H1 (cell line): ENCODE measurements at regions not wholly inside any gene's neighbourhood (a gene's known extent, or its start where the extent isn't known, plus 50 kb on each side); places are given as distances from the start of the nearest gene placed in this dataset.

Experiments used
- CTCF ChIA-PET: fragments of 300-600 bp; sonication (Branson Sonifier 250); formaldehyde crosslinking; loops from one replicate; lab custom pipeline; 2021; ENCODE audit not compliant: partially characterized antibody; lab: Charles Lee
- POLR2A ChIA-PET: fragments of 300-600 bp; sonication (Branson Sonifier 250); formaldehyde crosslinking; loops from one replicate; lab custom pipeline; 2021; ENCODE audit warnings: inconsistent platforms; ENCODE audit not compliant: partially characterized antibody; lab: Charles Lee
- DNase-seq, 2 experiments: peaks; one replicate each; pipeline versions ENCODE4 v3.0.0 to v3.0.0-alpha.2; 2010 to 2022; ENCODE audit warnings: low spot score in 2 of 2, low read depth in 1 of 2, mixed read lengths in 1 of 2
- FAIRE-seq: peaks from 2 replicates; lab custom pipeline; 2011; peaks lifted over from hg19 to GRCh38; lab: Jason Lieb, UNC
- H2AFZ ChIP-seq: 2 replicates; pipeline ENCODE4 v1.8.1; 2012; ENCODE audit warnings: low read length, inconsistent platforms
- H2AK5ac ChIP-seq: 2 replicates; pipeline ENCODE4 v1.6.1; 2013; ENCODE audit warnings: low read depth, low read length
- H2BK120ac ChIP-seq: replicated peaks from 2 replicates; pipeline ENCODE3; 2013; ENCODE audit warnings: low read depth, low read length, inconsistent platforms
- H2BK12ac ChIP-seq: 2 replicates; pipeline ENCODE4 v1.6.1; 2013; ENCODE audit warnings: low read depth, low read length
- H2BK15ac ChIP-seq: 2 replicates; pipeline ENCODE4 v1.6.1; 2013; ENCODE audit warnings: low read length
- H2BK20ac ChIP-seq: 2 replicates; pipeline ENCODE4 v1.6.1; 2013; ENCODE audit warnings: low read length
- H2BK5ac ChIP-seq: 2 replicates; pipeline ENCODE4 v1.6.1; 2013; ENCODE audit warnings: low read depth, low read length
- H3K14ac ChIP-seq: 2 replicates; pipeline ENCODE4 v1.6.1; 2013; ENCODE audit warnings: inconsistent platforms; ENCODE audit not compliant: insufficient read length
- H3K18ac ChIP-seq: 2 replicates; pipeline ENCODE4 v1.6.1; 2013; ENCODE audit warnings: low read length; ENCODE audit errors: extremely low read depth
- H3K23ac ChIP-seq: 2 replicates; pipeline ENCODE4 v1.6.1; 2013; ENCODE audit warnings: inconsistent platforms; ENCODE audit not compliant: insufficient read length
- H3K23me2 ChIP-seq: 2 replicates; pipeline ENCODE4 v1.6.1; 2013; ENCODE audit warnings: low read depth, low read length
- H3K27ac ChIP-seq: 2 replicates; pipeline ENCODE4 v1.6.1; 2011; ENCODE audit warnings: low read depth, low read length, inconsistent platforms
- H3K27me3 ChIP-seq, 4 experiments: replicated peaks in 1 of 4; 1 replicate in 1 of 4; 2 replicates in 3 of 4; pipeline versions ENCODE4 v1.6.1 to v1.8.1; 2011 to 2013; ENCODE audit warnings: low read length in 3 of 4, mild to moderate bottlenecking in 3 of 4, inconsistent platforms in 2 of 4, mixed read lengths in 2 of 4, moderate library complexity in 1 of 4; ENCODE audit not compliant: control insufficient read depth in 3 of 4, insufficient read depth in 3 of 4; ENCODE audit errors: extremely low read depth in 1 of 4
- H3K36me3 ChIP-seq, 4 experiments: 2 replicates each; pipeline versions ENCODE4 v1.6.1 to v1.8.1; 2011 to 2013; ENCODE audit warnings: mild to moderate bottlenecking in 4 of 4, low read length in 3 of 4, moderate library complexity in 2 of 4, control low read depth in 1 of 4, inconsistent platforms in 1 of 4; ENCODE audit not compliant: insufficient read depth in 4 of 4, control insufficient read depth in 2 of 4
- H3K4ac ChIP-seq: replicated peaks from 2 replicates; pipeline ENCODE3; 2013; ENCODE audit warnings: low read length, low read depth, mixed read lengths, inconsistent platforms; ENCODE audit not compliant: insufficient read length
- H3K4me1 ChIP-seq, 4 experiments: replicated peaks in 1 of 4; 1 replicate in 1 of 4; 2 replicates in 3 of 4; pipeline versions ENCODE4 v1.6.1 to v1.8.1; 2011 to 2013; ENCODE audit warnings: low read length in 3 of 4, inconsistent platforms in 2 of 4, mixed read lengths in 1 of 4; ENCODE audit not compliant: insufficient read depth in 4 of 4, control insufficient read depth in 3 of 4
- H3K4me2 ChIP-seq, 2 experiments: 2 replicates each; pipeline versions ENCODE4 v1.6.1 to v1.8.1; 2011 to 2013; ENCODE audit warnings: low read depth in 2 of 2, low read length in 2 of 2, control low read depth in 1 of 2, inconsistent platforms in 1 of 2, mild to moderate bottlenecking in 1 of 2; ENCODE audit not compliant: insufficient read depth in 1 of 2
- H3K4me3 ChIP-seq, 4 experiments: fragments of 200-600, 300-600 bp in 1 of 4; sonication (generic), shearing (Covaris generic), sonication (Bioruptor Twin) in 1 of 4; 2 replicates each; pipeline versions ENCODE4 v1.5.1 to v1.8.1; 2011 to 2016; ENCODE audit warnings: low read length in 4 of 4, low read depth in 3 of 4, control low read depth in 2 of 4, inconsistent platforms in 2 of 4, mild to moderate bottlenecking in 2 of 4, mixed read lengths in 1 of 4, moderate library complexity in 1 of 4; ENCODE audit not compliant: insufficient read depth in 2 of 4; ENCODE audit errors: extremely low read depth in 1 of 4
- H3K56ac ChIP-seq: replicated peaks from 2 replicates; pipeline ENCODE3; 2013; ENCODE audit warnings: low read depth, mild to moderate bottlenecking, mixed read lengths, low read length, inconsistent platforms; ENCODE audit not compliant: insufficient read length
- H3K79me1 ChIP-seq: 2 replicates; pipeline ENCODE4 v1.6.1; 2013; ENCODE audit warnings: low read depth, low read length, control low read depth
- H3K79me2 ChIP-seq, 2 experiments: 2 replicates each; pipeline versions ENCODE4 v1.6.1 to v1.8.1; 2012 to 2013; ENCODE audit warnings: low read length in 2 of 2, mild to moderate bottlenecking in 2 of 2, inconsistent platforms in 1 of 2; ENCODE audit not compliant: insufficient read depth in 2 of 2, control insufficient read depth in 1 of 2
- H3K9ac ChIP-seq, 4 experiments: replicated peaks in 1 of 4; 1 replicate in 1 of 4; 2 replicates in 3 of 4; pipeline versions ENCODE4 v1.6.1 to v1.8.1; 2011 to 2013; ENCODE audit warnings: low read depth in 3 of 4, low read length in 3 of 4, control low read depth in 2 of 4, mild to moderate bottlenecking in 2 of 4, moderate library complexity in 2 of 4, inconsistent platforms in 1 of 4; ENCODE audit errors: extremely low read depth in 1 of 4
- H3K9me3 ChIP-seq, 2 experiments: 2 replicates each; pipeline versions ENCODE4 v1.6.1 to v1.8.1; 2012 to 2013; ENCODE audit warnings: mild to moderate bottlenecking in 2 of 2, moderate library complexity in 2 of 2, control low read depth in 1 of 2, inconsistent platforms in 1 of 2, low read depth in 1 of 2, low read length in 1 of 2, mixed read lengths in 1 of 2; ENCODE audit not compliant: insufficient read depth in 2 of 2
- H4K20me1 ChIP-seq, 2 experiments: replicated peaks in 1 of 2; 2 replicates each; pipeline versions ENCODE3 to v1.8.1; 2011 to 2013; ENCODE audit warnings: inconsistent platforms in 2 of 2, low read length in 2 of 2, mild to moderate bottlenecking in 1 of 2; ENCODE audit not compliant: insufficient read depth in 2 of 2, control insufficient read depth in 1 of 2
- H4K5ac ChIP-seq: 2 replicates; pipeline ENCODE4 v1.6.1; 2013; ENCODE audit warnings: low read length, low read depth, mixed read lengths, inconsistent platforms; ENCODE audit not compliant: insufficient read length
- H4K8ac ChIP-seq: 2 replicates; pipeline ENCODE4 v1.8.0; 2013; ENCODE audit warnings: mild to moderate bottlenecking, moderate library complexity, low read length, inconsistent platforms; ENCODE audit not compliant: insufficient read depth; ENCODE audit errors: extremely low read depth
- H4K91ac ChIP-seq: replicated peaks from 2 replicates; pipeline ENCODE3; 2013; ENCODE audit warnings: low read length, mixed read lengths, inconsistent platforms; ENCODE audit not compliant: insufficient read length
- ASH2L ChIP-seq: fragments of 200-600, 300-600 bp; sonication (generic); IDR thresholded peaks from one replicate; pipeline ENCODE4 v1.7.1; 2017; ENCODE audit warnings: low read length
- BRCA1 ChIP-seq: IDR thresholded peaks from 2 replicates; pipeline ENCODE4 v1.6.1; 2012; ENCODE audit warnings: low read depth, low read length, improper control_type of control experiment
- CHD1 ChIP-seq: IDR thresholded peaks from 2 replicates; pipeline ENCODE4 v1.6.1; 2012; ENCODE audit warnings: low read depth, low read length, improper control_type of control experiment
- E2F6 ChIP-seq: IDR thresholded peaks from 2 replicates; pipeline ENCODE4 v1.6.1; 2012; ENCODE audit warnings: inconsistent platforms
- HDAC2 ChIP-seq, 2 experiments: fragments of 300-600 bp in 1 of 2; sonication (generic) in 1 of 2; IDR thresholded peaks; 2 replicates each; pipeline ENCODE4 v1.6.1; 2011 to 2012; ENCODE audit warnings: low read depth in 2 of 2, low read length in 2 of 2, mild to moderate bottlenecking in 2 of 2, moderate library complexity in 2 of 2, borderline replicate concordance in 1 of 2, inconsistent platforms in 1 of 2
- JUND ChIP-seq: IDR thresholded peaks from 2 replicates; pipeline ENCODE4 v1.6.1; 2011; ENCODE audit warnings: mild to moderate bottlenecking, improper control_type of control experiment, low read length
- KDM5A ChIP-seq: fragments of 200-600 bp; IDR thresholded peaks from 2 replicates; pipeline ENCODE4 v1.7.1; 2012; ENCODE audit warnings: mild to moderate bottlenecking, low read length, inconsistent platforms, mixed read lengths
- RFX5 ChIP-seq: IDR thresholded peaks from 2 replicates; pipeline ENCODE4 v1.6.1; 2011; ENCODE audit warnings: low read depth, low read length, improper control_type of control experiment, borderline replicate concordance
- RXRA ChIP-seq: IDR thresholded peaks from 2 replicates; pipeline ENCODE4 v1.6.1; 2011; ENCODE audit warnings: low read depth, mild to moderate bottlenecking, low read length, moderate library complexity; ENCODE audit not compliant: insufficient read depth
- SIRT6 ChIP-seq: IDR thresholded peaks from one replicate; pipeline ENCODE4 v1.7.1; 2012; ENCODE audit warnings: low read length, inconsistent platforms
- TBP ChIP-seq: IDR thresholded peaks from 2 replicates; pipeline ENCODE4 v1.6.1; 2011; ENCODE audit warnings: low read depth, low read length, improper control_type of control experiment
- TEAD4 ChIP-seq: IDR thresholded peaks from 2 replicates; pipeline ENCODE4 v1.6.1; 2012; ENCODE audit warnings: low read depth, low read length, inconsistent platforms, mixed read lengths
- ZNF274 ChIP-seq: IDR thresholded peaks from 2 replicates; pipeline ENCODE4 v1.7.0; 2012; ENCODE audit warnings: low read length, borderline replicate concordance; ENCODE audit errors: extremely low read depth
- WGBS, 2 experiments: shearing (Covaris generic) in 1 of 2; methylation state at CpG; one replicate each; pipeline versions ENCODE4 v1.1.6 to v1.1.7; 2013 to 2015; ENCODE audit warnings: low lambda C conversion rate in 2 of 2, mixed read lengths in 2 of 2, inconsistent platforms in 1 of 2, low coverage in 1 of 2, missing lambda C conversion rate in 1 of 2; ENCODE audit not compliant: insufficient replicate concordance in 2 of 2, insufficient coverage in 1 of 2, insufficient read length in 1 of 2; ENCODE audit errors: extremely low coverage in 1 of 2, missing lambda C conversion rate in 1 of 2; 5-methylcytosine and 5-hydroxymethylcytosine counted together

GRCh38 chr14:46384611-46385010, 267.0 kb downstream of the RPL10L start:
- Histone ChIP-seq H2AFZ (no peak overlapping the region), H4K5ac (no peak overlapping the region), H3K27me3 (no peaks in the 10 kb centered on the region), H3K4me3 (no peak overlapping the region), H2BK15ac (no peak overlapping the region), H2AK5ac (no peak overlapping the region), H3K4me1 (no peaks in the 10 kb centered on the region), H3K18ac (no peak overlapping the region), H4K91ac (no peak overlapping the region), H2BK12ac (no peak overlapping the region), H3K23ac (no peak overlapping the region), H3K9ac (no peak overlapping the region), H3K56ac (no peak overlapping the region), H3K9me3 (no peaks in the 10 kb centered on the region), H4K8ac (no peak overlapping the region), H2BK20ac (no peak overlapping the region), H3K36me3 (no peaks in the 10 kb centered on the region), H3K23me2 (no peaks in the 10 kb centered on the region), H2BK5ac (no peak overlapping the region), H3K79me1 (no peaks in the 10 kb centered on the region), H2BK120ac (no peak overlapping the region), H3K4me2 (no peak overlapping the region), H3K79me2 (no peaks in the 10 kb centered on the region), H3K14ac (no peak overlapping the region), H3K27ac (no peak overlapping the region), H3K4ac (no peak overlapping the region), H4K20me1 (no peaks in the 10 kb centered on the region)
- DNase-seq = no peak
- no peak for TF ChIP-seq JUND
- TF ChIP-seq E2F6 = no peak
- no peak for TF ChIP-seq ASH2L
- no peak for TF ChIP-seq RXRA
- no peak for TF ChIP-seq CHD1
- TF ChIP-seq TBP = no peak
- TF ChIP-seq RFX5 = no peak
- TF ChIP-seq ZNF274 = no peak
- TF ChIP-seq BRCA1 = no peak
- no peak for TF ChIP-seq KDM5A
- TF ChIP-seq HDAC2 (IDR thresholded peaks at IDR 0.05; ENCODE audit: borderline replicate concordance in 1 of 2, low read depth in 2 of 2, low read length in 2 of 2) = no peak
- no peak for TF ChIP-seq SIRT6
- TF ChIP-seq TEAD4 = no peak
- no peak for FAIRE-seq
- ChIA-PET POLR2A (no interaction called here), CTCF (no interaction called here)
- WGBS, 2 experiments = 91% methylated on average over 10 of the region's 10 CpGs; no CpG with 5 or more reads in 1 of the 2 experiments
